ENCODE measurements at regions not wholly inside any gene's neighbourhood (a gene's known extent, or its start where the extent isn't known, plus 50 kb on each side); places are given as distances from the start of the nearest gene placed in this dataset.
"Not testable (repeated sequence)": the region's sequence is repeated elsewhere in the genome, so short reads cannot be mapped to it uniquely, and the experiment has no call there.

GRCh38 chr2:76008001-76008702 is 297.4 kb upstream of the GCFC2 start:
- no peak for TF ChIP-seq CTCF (conservative IDR thresholded peaks at IDR 0.05; ENCODE audit: low read depth, low read length)
- no peak for DNase-seq (ENCODE audit: low read depth)

GRCh38 chr2:76000425-76000824 is 289.7 kb upstream of the GCFC2 start:
- no peak for DNase-seq (ENCODE audit: low read depth)
- TF ChIP-seq CTCF (conservative IDR thresholded peaks at IDR 0.05; ENCODE audit: low read depth, low read length) = no peak
- H3K4me3 ChIP-seq (ENCODE audit: low read depth, low read length) = no peak overlapping the region

More at GRCh38 chr2:76008001-76008702, 297.4 kb upstream of the GCFC2 start:
- no peak overlapping the region for H3K4me3 ChIP-seq (ENCODE audit: low read depth, low read length)

- no peak overlapping the region for H3K4me3 ChIP-seq (ENCODE audit: low read depth, low read length)
- no peak for TF ChIP-seq CTCF (conservative IDR thresholded peaks at IDR 0.05; ENCODE audit: low read depth, low read length)
- no peak for DNase-seq (ENCODE audit: low read depth)
Observed at GRCh38 chr2:75998451-75998850, 287.7 kb upstream of the GCFC2 start.

DNA sequence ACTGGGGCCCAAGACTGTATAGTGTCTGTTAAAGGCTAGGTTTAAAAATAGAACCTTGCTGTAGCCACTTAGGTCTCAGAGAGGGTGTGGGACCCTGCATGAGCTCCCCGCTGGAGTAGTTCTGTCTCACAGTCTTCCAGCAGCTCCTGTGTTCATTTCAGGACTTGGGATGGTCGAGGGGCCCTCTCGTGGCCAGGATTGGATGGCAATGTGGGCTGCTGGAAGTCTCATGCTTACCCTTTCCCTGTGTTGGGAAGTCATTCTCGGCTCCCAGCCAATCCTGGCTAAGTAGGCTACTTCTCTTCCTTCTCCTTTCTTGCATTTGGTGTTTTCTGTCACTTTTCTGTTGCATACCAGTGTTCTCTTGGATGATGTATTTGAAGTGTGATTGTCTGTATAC is 284.0 kb upstream of the GCFC2 start:
- DNase-seq (ENCODE audit: low read depth) = no peak
- TF ChIP-seq CTCF (conservative IDR thresholded peaks at IDR 0.05; ENCODE audit: low read depth, low read length) = no peak
- H3K4me3 ChIP-seq (ENCODE audit: low read depth, low read length) = no peak overlapping the region

GRCh38 chr2:75988622-75989021 is 277.9 kb upstream of the GCFC2 start:
- not testable (repeated sequence) for DNase-seq (ENCODE audit: low read depth); H3K4me3 ChIP-seq (ENCODE audit: low read depth, low read length)

DNA sequence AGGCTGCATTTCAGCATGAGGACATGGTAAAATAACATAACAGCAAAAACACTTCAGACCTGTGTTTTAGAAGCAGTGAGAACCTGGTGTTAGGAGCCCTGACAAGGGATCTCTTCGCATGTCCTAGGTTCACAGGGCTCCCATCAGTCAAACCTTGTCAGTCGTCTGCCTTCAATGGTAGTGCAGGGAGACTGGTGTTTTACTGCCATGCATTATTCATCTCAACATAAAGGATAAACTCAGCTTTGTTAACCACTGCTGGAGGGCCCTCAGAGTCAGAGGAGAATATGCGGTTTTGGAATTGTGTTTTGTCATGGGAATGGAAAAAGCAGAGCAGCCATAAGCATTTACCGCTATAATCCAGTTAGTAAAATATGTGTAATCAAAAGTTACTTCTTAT is 275.9 kb upstream of the GCFC2 start:
- H3K4me3 ChIP-seq (ENCODE audit: low read depth, low read length) = no peak overlapping the region
- no peak for DNase-seq (ENCODE audit: low read depth)
- no peak for TF ChIP-seq CTCF (conservative IDR thresholded peaks at IDR 0.05; ENCODE audit: low read depth, low read length)

- DNase-seq (ENCODE audit: low read depth) = no peak
- no peak overlapping the region for H3K4me3 ChIP-seq (ENCODE audit: low read depth, low read length)
- no peak for TF ChIP-seq CTCF (conservative IDR thresholded peaks at IDR 0.05; ENCODE audit: low read depth, low read length)
Observed at GRCh38 chr2:75982719-75983118, 272.0 kb upstream of the GCFC2 start.
